Panc1 (cell line): ENCODE measurements at regions not wholly inside any gene's neighbourhood (a gene's known extent, or its start where the extent isn't known, plus 50 kb on each side); places are given as distances from the start of the nearest gene placed in this dataset.

Source experiments
- CTCF ChIP-seq: fragments of 450-650 bp; IDR thresholded peaks from 2 replicates; pipeline ENCODE4 v1.5.1; 2017; ENCODE audit warnings: mild to moderate bottlenecking
- POLR2AphosphoS5 ChIP-seq: IDR thresholded peaks from 2 replicates; pipeline ENCODE4 v1.6.1; 2012; ENCODE audit warnings: mild to moderate bottlenecking, low read depth, low read length, moderate library complexity
- REST ChIP-seq, 2 experiments: IDR thresholded peaks; 2 replicates each; pipeline ENCODE4 v1.6.1; 2011 to 2012; ENCODE audit warnings: low read depth in 2 of 2, control low read depth in 1 of 2, low read length in 1 of 2, mild to moderate bottlenecking in 1 of 2, moderate library complexity in 1 of 2; ENCODE audit not compliant: insufficient read depth in 1 of 2
- SIN3A ChIP-seq: IDR thresholded peaks from 2 replicates; pipeline ENCODE4 v1.6.1; 2012; ENCODE audit warnings: low read depth, mild to moderate bottlenecking, low read length, moderate library complexity, borderline replicate concordance; ENCODE audit not compliant: insufficient read depth
- TCF7L2 ChIP-seq: IDR thresholded peaks from 2 replicates; pipeline ENCODE4 v1.6.1; 2011; ENCODE audit warnings: mild to moderate bottlenecking, low read depth, low read length, inconsistent platforms

GRCh38 chr3:137071104-137071503 is 113.3 kb downstream of the IL20RB start:
- TF ChIP-seq CTCF (no peak), REST (IDR thresholded peaks at IDR 0.05; ENCODE audit: insufficient read depth in 1 of 2, low read depth in 2 of 2, low read length in 1 of 2) (no peak), TCF7L2 (no peak), POLR2AphosphoS5 (no peak), SIN3A (no peak)
